NCI-H146 (cell line): ENCODE measurements at regions not wholly inside any gene's neighbourhood (a gene's known extent, or its start where the extent isn't known, plus 50 kb on each side); places are given as distances from the start of the nearest gene placed in this dataset.
"Not testable (repeated sequence)": the region's sequence is repeated elsewhere in the genome, so short reads cannot be mapped to it uniquely, and the experiment has no call there.

Source experiments
- DNase-seq: peaks from one replicate; lab custom pipeline; 2025; lab: John Stamatoyannopoulos, UW

DNA sequence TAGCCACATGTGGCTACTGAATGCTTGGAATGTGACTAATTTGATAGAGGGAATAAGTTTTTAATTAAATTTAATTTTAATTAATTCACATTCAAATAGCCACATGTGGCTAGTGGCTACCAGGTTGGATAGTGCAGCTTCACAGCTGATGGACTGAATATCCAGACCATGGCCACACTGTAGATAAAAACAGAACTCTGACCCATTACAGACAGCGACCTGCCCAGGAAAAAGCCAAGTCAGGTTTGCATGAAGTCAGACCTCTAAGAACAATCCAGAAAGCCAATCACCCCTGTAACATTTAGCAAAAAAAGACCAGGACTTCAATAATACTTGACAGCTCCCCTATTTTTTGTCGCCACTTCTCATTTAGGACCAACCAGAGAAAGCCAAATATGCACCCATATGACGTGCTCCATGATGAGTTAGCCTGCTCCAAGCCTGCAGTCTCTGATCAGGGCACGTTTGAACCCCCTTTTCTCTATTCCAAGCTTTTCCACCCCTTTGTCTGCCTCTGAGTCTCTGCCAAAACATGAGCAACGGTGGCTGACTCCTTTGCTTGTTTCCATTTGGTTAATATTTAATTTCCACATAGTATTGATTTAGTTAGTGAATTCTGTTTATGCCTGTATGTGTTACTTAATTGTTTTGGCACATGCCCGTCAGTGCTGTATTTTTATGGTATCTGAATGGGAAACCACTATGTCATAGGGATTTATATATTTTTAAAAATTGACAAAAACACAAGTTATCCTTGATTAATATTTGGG is 636.3 kb downstream of the UTRN start:
- DNase-seq: no peak

DNA sequence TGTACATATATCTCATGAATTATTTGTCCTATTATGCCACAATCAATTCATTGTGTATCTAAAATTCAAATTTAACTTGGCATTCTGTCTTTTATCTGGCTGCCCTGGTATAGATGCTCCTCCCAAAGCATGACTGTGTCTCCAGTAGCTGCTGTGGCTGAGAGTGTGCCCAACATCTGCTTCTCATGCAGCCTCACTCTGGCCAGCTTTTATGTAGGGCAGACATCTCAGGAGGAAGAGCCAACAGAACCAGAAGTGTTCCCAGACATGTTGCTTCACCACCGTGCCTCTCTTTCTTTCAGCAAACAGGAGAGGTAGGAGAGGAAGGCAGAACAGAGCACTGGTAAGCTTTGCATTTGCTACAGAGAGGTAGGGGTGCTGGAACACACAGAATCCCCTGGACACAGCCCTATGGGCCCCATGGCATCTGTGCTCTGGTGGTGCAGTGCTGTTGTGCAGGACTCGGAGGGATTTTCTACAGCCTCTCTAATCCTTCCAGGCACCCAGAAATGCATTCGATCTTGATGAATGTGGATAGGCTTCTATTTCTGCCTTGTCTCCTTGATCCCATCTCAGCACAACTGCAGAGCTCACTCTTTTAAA is 637.1 kb downstream of the UTRN start:
- DNase-seq: no peak

DNA sequence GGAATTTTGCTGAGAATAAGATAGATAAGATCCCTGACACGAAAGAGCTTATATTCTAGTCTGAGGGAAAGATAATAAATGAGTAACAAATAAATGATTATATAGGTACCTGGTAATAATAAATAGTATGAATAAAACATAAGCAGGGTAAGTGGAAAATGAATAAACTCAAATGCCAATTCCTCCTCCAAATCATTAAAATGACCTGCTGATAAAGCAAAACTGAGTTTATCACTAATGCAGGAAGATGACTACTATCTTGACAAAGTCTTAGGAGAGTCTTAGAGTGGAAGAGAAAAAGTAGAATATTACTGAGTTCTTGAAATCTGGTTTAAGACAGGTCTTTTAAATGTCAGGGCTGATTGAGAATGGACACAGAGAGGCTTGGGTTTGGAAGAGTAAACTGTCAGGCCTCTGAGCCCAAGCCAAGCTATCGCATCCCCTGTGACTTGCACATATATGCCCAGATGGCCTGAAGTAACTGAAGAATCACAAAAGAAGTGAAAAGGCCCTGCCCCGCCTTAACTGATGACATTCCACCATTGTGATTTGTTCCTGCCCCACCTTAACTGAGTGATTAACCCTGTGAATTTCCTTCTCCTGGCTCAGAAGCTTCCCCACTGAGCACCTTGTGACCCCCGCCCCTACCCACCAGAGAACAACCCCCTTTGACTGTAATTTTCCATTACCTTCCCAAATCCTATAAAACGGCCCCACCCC is 637.8 kb downstream of the UTRN start:
- DNase-seq: not testable (repeated sequence)

DNA sequence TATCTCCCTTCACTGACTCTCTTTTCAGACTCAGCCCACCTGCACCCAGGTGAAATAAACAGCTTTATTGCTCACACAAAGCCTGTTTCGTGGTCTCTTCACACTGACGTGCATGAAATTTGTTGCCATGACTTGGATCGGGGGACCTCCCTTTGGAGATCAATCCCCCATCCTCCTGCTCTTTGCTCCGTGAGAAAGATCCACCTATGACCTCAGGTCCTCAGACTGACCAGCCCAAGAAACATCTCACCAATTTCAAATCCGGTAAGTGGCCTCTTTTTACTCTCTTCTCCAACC is 638.3 kb downstream of the UTRN start:
- DNase-seq: not testable (repeated sequence)

DNA sequence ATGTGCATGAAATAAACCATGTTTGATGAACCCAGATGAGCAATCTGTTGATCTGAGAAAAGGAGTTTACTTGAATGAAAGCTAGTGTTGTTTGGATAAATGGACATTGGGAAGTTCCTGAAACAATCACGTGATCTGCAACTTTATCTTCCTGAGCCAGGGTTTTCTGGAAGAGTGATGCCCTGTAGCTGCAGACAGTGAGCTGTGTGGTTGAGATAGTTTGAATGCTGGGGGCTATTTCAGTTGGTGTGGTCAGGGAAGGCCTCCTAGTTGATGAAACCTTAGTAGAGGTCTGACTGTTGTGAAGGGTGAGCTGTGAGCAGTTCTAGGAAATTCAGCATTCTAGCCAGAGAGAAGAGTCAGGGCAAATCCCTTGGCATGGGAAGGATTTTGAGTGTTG is 643.7 kb downstream of the UTRN start:
- DNase-seq: no peak

DNA sequence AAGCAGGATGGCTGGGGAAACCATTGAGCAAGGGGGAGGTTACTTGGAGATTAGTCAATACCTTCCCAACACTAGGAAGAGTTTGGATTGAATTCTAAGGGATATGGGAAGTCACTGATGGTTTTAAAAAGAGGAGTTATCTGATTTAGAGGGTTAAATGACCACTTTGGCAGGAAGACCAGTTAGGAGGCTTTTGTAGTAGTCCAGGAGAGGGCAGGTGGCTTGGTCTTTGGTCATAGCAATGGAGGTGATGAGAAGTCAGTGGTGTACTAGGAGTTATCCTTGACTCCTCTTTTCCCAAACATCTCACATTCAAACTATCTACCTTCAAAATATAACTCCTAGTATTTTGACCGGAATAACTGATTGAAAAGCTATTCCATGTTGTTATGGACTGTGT is 644.1 kb downstream of the UTRN start:
- no peak for DNase-seq

DNA sequence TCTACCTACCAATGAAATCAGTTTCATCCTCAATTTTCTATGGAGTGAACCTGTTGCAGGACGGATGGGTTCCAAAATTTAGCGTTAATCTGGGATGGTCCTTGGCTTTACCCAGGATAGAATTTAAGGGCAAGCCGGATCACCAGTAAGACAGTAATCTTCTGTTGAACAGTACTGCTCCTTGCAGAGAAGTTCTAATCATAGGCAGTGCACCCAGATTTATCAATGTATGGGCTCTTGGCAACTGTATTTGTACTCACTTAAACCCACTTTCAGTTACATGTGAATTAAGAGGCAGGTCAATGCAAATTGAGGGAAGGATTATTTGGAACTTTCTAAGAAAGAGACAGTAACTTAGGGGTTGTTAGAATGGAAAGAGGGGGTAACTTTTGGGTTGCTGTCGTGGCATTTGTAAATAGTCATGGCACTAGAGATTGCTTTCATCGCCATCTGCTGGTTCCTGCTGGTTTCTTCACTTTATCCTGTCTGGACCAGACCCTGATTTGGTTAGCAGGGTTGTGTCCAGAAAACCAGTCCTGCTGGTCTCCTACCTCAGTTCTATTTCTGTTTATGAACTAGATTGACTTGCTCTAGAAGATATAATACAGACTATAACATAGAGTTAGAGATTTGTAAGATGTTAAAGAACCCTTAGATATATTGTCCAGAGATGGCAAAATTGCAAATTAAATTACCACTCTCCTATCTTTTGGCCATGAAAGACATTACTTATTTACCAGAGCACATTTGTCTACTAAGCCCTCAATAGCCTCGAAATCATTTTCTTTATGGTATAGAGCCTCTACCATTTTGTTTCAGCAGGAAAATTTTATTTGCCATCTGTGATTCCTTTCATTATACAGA is 646.3 kb downstream of the UTRN start:
- DNase-seq: peak; percentile 67

DNA sequence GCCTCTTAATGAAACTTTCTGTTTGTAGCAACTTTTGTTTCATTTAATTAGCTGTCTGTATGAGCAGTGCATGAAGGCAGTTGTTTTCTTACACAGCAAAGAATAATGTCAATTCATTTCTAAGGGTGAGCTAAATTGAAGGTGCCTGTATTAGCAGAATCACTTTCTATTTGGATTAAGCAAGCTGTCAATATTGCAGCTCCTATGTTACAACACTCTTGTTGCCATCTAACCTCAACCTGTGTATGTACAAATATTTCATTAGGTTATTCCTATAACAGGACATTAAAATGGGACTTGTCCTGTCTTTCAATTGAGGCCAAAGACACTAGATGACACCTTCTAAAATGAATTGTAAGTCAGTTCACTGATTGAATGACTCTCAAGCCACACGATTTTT is 647.5 kb downstream of the UTRN start:
- peak; percentile 3 for DNase-seq

DNA sequence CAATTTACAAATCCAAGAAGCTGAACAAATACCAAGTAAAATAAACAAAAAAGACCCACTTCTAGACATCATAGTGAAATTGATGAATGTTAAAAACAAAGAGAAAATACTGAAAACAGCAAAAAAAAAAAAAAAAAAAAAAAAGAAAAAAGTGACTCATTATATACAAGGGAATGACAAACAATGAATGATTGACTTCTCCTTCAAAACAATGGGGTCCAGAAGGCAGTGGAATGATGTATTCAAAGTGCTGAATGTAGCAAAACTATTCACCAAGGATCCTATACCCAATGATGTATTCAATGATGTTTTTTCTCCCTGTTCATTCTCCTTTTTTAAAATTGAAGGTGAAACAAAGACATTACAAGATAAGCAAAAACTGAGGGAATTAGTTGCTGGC is 650.0 kb downstream of the UTRN start:
- no peak for DNase-seq

DNA sequence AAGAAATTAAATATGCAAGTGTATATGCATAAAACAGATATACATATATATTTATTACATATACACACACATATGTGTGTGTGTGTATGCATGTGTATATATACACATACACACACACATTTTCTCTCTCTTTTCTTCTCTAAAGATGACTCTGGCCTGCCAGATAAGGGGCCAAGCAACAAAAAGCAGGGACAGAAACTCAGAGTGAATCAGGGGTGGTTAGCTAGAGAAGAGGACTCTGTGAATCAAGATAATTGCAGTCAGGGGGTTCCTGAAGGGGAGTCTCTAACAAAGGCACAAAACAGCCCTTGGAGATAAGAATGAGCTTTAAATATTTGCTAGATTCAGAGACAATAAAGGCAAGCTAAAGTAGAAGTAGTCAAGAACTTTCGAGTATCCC is 650.5 kb downstream of the UTRN start:
- no peak for DNase-seq

DNA sequence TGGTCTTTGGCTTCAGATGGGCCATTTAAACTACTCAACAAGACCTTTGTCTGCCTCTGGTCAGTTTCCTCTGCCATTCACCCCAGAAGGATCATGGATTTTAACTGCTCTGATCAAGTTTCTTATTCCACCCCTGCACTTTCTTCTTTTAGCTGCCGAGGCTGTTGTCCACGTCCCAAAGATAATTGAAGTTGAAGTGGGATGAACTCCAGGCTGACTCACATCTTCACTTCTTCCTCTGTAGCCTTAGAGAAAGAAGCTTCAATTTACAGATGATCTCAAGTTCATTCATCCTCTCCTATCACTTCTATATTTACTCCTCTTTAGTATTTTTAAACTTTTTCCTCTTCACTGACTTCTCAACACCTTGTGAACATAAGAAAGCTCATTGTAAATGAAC is 651.6 kb downstream of the UTRN start:
- DNase-seq: no peak

DNA sequence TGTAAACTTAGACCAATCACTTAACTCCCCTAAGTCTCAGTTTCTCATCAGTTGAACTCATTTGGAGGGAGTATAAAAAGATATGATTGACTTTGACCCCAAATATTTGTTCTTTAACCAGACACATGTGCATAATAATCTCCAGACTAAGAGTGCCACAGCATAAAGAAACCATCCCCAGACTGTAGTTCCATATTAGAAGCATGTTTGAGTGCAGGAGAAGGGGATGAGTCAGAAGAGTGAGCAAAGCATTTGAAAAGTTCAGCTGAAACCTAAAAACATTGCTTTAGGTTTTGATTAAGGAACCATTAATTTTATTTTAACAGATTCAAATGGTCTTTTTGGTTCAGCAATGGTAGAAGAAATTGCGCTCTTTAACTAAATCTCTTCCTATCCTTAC is 654.8 kb downstream of the UTRN start:
- DNase-seq: no peak

DNA sequence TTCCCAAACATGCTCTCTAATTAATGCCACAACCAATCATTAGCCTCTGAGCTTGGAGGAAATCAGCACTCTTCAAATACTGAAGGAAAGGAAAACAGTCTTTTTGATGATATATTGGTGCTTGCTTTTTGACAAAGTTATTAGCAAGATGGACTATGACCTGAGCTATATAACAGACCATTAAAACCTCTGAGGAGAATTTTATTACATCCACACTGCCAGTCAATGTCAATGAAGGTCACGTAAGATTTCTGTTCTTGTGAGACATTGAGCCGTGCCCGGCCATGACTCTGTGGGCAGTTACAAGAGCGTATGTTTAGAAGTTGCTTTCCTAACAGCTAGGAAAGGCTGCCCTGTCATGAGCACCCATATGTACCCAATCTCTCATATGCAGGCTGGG is 659.0 kb downstream of the UTRN start:
- DNase-seq: no peak

DNA sequence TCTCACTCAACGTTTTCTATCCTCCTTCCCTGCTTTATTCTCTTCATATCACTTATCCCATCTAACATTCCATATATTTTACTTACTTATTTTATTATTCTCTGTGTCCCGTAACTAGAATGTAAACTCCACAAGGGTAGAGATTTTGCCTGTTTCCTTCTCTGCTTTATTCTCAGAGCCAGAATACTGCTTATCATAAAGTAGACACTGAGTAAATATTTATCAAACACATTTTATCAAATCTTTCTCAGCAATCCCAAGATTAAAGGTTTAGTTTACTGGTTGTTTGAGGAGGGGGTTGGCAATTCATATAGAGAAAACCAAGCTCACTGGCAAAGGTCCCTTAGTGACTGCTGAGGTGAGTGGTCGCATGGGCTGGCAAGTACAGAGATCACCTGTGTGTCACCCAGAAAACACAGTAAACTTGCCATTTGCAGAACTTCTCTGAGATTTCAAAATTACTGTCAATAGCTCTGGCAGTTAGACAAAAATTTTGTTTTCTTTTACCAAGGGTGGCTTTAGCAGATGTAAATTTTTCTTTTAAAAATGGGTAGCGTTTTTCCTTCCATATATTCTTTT is 662.4 kb downstream of the UTRN start:
- DNase-seq: no peak

DNA sequence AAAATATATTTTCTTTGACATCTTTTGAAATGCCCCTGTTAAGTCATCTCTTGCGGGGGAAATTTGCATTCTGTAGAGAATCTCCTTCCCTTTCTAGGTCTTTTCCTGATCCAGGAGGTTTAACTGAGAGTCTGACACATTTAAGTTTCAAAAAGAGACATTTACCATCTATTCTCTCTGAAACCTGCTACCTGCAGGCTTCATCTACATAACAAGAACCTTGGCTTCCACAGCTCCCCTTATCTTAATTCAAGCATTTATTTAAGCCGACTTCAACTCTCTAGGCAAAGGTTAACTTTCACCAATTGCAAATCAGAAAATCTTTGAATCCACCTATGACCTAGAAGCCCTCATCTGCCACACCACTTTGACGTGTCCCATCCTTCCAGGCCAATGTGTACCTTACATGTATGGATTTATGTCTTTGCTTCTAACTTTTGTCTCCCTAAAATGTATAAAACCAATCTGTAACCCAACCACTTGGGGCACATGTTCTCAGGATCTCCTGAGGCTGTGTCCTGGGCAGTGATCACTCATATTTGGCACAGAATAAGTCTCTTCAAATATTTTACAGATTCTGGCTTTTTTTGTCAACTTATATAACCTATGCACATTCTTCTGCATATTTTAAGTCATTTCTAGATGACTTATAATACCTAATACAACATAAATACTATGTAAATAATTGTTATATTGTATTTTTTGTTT is 666.7 kb downstream of the UTRN start:
- DNase-seq: no peak

DNA sequence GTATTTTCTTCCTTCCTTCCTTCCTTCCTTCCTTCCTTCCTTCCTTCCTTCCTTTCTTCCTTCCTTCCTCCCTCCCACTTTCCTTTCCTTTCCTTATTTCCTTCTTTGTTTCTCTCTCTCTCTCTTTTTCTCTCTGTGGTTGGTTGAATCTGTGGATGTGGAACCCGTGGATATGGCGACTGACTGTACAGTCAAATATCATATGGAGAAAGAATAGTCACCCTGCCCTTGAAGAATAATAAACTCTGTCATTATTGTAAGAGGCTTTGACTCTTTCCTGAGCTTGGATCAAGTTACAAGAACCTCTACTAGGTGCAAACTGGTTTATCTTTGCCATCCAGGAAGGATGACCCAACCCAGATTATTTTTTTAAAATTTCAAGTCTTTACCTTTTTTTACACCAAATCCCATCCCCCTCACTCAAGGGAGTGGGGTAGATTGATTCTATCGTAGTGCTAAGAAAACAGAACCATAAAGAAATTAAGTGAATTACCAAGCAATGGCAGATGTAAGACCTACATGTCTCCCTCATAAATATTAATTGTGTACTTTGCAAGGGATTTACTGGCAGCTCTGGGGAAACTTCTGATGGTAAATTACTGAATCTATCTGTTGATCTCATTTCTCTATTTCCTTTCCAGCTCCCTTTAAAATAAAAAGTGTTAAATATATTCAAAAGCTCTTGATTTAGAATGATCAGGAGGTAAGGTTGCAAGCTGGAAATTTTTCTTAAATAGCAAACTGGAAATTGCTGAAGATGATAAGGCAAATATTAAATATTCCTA is 667.5 kb downstream of the UTRN start:
- no peak for DNase-seq

DNA sequence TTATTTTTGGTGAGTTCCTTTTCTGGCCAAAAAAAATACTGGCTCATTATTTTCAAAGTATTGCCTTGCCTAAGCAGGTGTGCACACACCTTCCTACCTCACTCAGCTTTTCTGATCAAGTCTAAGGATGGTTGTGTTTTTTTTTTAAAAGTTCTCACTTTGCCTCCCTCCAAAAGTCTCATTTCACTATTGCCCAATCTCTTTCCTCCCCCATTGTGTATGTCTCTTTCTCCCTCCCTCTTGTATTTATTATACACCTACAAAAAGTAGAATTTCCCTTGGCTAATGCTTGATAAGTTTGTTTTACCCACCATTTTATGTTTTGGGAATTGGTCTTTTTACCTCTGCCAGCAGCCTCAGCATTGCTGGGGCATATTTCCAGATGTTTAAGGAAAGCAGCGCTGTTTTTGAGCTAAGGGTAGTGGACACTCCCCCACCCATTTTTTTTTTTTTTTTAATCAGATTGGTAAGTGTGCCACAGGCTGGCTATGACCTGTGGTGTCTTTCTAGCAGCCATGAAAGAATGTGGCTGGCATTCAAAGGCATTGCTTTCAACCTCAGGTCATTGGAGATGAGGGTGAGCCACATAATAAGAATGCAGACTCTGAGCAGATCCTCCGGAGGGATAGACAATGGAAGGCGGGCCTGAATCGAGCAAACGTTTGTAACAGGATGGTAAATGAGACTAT is 668.6 kb downstream of the UTRN start:
- DNase-seq: no peak

DNA sequence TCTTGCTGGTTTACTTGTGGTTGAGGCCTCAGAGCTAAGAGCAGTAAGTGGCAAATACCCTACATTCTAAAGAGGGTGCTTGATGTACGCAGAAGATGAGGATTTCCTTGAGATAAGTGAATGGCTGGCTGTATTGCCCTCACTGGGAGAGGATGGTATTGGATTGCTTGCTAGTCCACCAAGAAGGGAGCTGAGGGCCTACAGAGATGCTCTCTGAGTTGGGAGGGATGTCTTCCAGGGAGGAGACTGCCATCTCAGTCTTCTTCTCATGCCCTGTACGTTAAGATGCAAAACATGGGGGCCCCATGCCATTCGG is 669.1 kb downstream of the UTRN start:
- no peak for DNase-seq

DNA sequence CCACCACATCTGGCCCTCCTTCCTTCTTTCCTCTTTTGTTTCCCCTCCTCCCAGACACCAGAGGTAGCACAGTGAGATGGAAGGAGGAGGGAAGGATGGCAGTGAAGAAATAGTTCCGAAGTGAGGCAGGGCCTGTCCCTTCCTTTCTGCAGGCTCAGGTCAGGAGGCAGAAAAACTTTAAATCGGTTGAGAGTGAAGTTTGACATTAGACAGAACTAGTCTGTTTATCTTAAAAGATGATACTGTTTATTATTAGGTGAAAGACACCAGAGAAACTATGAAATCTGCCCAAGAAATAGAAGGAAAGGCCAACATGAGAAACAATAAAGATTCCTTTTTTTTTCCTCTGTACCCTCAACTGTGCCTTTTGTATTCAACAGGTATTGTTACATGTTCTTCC is 670.3 kb downstream of the UTRN start:
- no peak for DNase-seq

DNA sequence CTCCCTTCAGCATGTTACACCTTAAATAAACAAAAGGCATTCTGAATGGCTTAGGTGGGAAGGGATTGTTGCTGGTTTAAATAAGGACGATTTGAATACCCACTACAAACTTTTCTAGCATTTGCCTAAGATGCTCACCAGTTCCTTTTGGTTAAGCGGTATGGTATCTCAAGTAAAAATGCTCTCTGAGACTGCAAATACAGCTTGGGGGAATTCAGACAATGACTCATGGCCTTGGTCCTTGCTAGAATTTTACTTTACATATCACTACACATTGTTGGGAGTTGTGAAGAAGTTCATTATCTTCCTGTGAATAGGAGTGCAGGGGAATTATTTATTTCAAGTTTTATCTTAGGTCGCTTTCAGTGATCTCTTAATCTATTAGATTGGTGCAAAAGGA is 670.7 kb downstream of the UTRN start:
- DNase-seq: no peak
